HepG2 (cell line): ENCODE measurements at regions not wholly inside any gene's neighbourhood (a gene's known extent, or its start where the extent isn't known, plus 50 kb on each side); places are given as distances from the start of the nearest gene placed in this dataset.

ENCODE experiments used
- ATAC-seq: fragments of 200-7000 bp; cut with Tn5 transposase; 3 replicates; pipeline ENCODE4 v1.9.1; 2020; ENCODE audit warnings: mild to moderate bottlenecking, moderate library complexity
- BruUV-seq: library from RNA; stranded (reverse); fragments of 400-500 nt; replicated peaks from 2 replicates; lab custom pipeline; 2021; lab: Mats Ljungman, UMichigan
- CTCF ChIA-PET: fragments of 300-600 bp; formaldehyde crosslinking; extraction: SDS; loops from one replicate; lab custom pipeline; 2021; ENCODE audit warnings: low total read pairs, inconsistent platforms, low intra/inter-chr PET ratio; lab: Yijun Ruan, JAX
- POLR2A ChIA-PET: fragments of 350-600 bp; sonication (Branson Sonifier 250); formaldehyde crosslinking; loops from one replicate; lab custom pipeline; 2020; ENCODE audit warnings: antibody characterized with exemption, inconsistent platforms; lab: Yijun Ruan, JAX
- DNase-seq: peaks from one replicate; pipeline ENCODE4 v3.0.0-alpha.2; 2015; ENCODE audit warnings: low spot score
- FAIRE-seq: peaks from 3 replicates; lab custom pipeline; 2011; peaks lifted over from hg19 to GRCh38; lab: Jason Lieb, UNC
- H2AFZ ChIP-seq: one replicate; pipeline ENCODE4 v1.6.1; 2011; ENCODE audit warnings: low read length, inconsistent platforms
- H3K27ac ChIP-seq: fragments of 300-600 bp; 3 replicates; pipeline ENCODE4 v1.8.0; 2011; ENCODE audit warnings: mixed run types, mild to moderate bottlenecking, mixed read lengths, low read length, inconsistent platforms; ENCODE audit not compliant: insufficient read depth; ENCODE audit errors: extremely low read length
- H3K27me3 ChIP-seq, 2 experiments: fragments of 200-600 bp in 1 of 2; 2 replicates in 1 of 2; 3 replicates in 1 of 2; pipeline versions ENCODE4 v1.6.0 to v1.8.0; 2011; ENCODE audit warnings: low read length in 2 of 2, mild to moderate bottlenecking in 2 of 2, moderate library complexity in 2 of 2, inconsistent platforms in 1 of 2; ENCODE audit not compliant: insufficient read depth in 2 of 2, control insufficient read depth in 1 of 2
- H3K36me3 ChIP-seq, 2 experiments: fragments of 200-600 bp in 1 of 2; replicated peaks in 1 of 2; 2 replicates in 1 of 2; 3 replicates in 1 of 2; pipeline versions ENCODE4 v1.5.1 to v1.8.0; 2011; ENCODE audit warnings: low read length in 2 of 2, inconsistent platforms in 1 of 2; ENCODE audit not compliant: insufficient read depth in 2 of 2, control insufficient read depth in 1 of 2
- H3K4me1 ChIP-seq: 2 replicates; pipeline ENCODE4 v1.5.1; 2012; ENCODE audit warnings: low read length, inconsistent platforms; ENCODE audit not compliant: insufficient read depth
- H3K4me2 ChIP-seq: 2 replicates; pipeline ENCODE4 v1.6.0; 2011; ENCODE audit warnings: low read depth, low read length, inconsistent platforms
- H3K4me3 ChIP-seq, 3 experiments: fragments of 200-600 bp in 1 of 3; sonication (generic), shearing (Covaris generic) in 1 of 3; replicated peaks in 1 of 3; 2 replicates each; pipeline ENCODE4 v1.5.1; 2011 to 2016; ENCODE audit warnings: low read length in 3 of 3, inconsistent platforms in 2 of 3, low read depth in 2 of 3, mild to moderate bottlenecking in 2 of 3, control low read depth in 1 of 3, mixed read lengths in 1 of 3; ENCODE audit not compliant: insufficient read depth in 1 of 3
- H3K79me2 ChIP-seq: one replicate; pipeline ENCODE4 v1.6.1; 2011; ENCODE audit warnings: low read length, inconsistent platforms; ENCODE audit not compliant: insufficient read depth
- H3K9ac ChIP-seq: 2 replicates; pipeline ENCODE4 v1.6.0; 2011; ENCODE audit warnings: mild to moderate bottlenecking, low read depth, low read length, inconsistent platforms; ENCODE audit not compliant: insufficient read depth
- H3K9me3 ChIP-seq: 2 replicates; pipeline ENCODE4 v1.5.1; 2012; ENCODE audit warnings: mild to moderate bottlenecking, low read length
- H4K20me1 ChIP-seq: 2 replicates; pipeline ENCODE4 v1.6.0; 2011; ENCODE audit warnings: inconsistent platforms, mild to moderate bottlenecking, low read length, moderate library complexity; ENCODE audit not compliant: insufficient read depth
- BCL6 ChIP-seq: IDR thresholded peaks from 2 replicates; pipeline ENCODE4 v1.6.1; 2016; ENCODE audit warnings: missing genetic modification reagents, missing compliant biosample characterization
- BHLHE40 ChIP-seq: IDR thresholded peaks from 2 replicates; pipeline ENCODE4 v1.6.1; 2011; ENCODE audit warnings: low read length, improper control_type of control experiment
- CERS6 ChIP-seq: sonication (generic); formaldehyde crosslinking; IDR thresholded peaks from 2 replicates; pipeline ENCODE4 v1.5.0; 2020; ENCODE audit warnings: missing genetic modification reagents
- DNMT3B ChIP-seq: conservative IDR thresholded peaks from 2 replicates; pipeline ENCODE4 v1.6.1; 2016; ENCODE audit warnings: missing biosample characterization, control low read depth
- DPF2 ChIP-seq: sonication (generic); formaldehyde crosslinking; IDR thresholded peaks from 2 replicates; pipeline ENCODE4 v1.4.0; 2020; ENCODE audit warnings: mild to moderate bottlenecking, low read depth, missing genetic modification reagents, borderline replicate concordance
- FIP1L1 ChIP-seq: fragments of 200-400 bp; formaldehyde crosslinking; IDR thresholded peaks from 2 replicates; pipeline ENCODE4 v1.6.1; 2018; ENCODE audit warnings: low read depth, mild to moderate bottlenecking, low read length, moderate library complexity, borderline replicate concordance; ENCODE audit not compliant: insufficient read depth
- MEIS1 ChIP-seq: sonication (generic); formaldehyde crosslinking; IDR thresholded peaks from 2 replicates; pipeline ENCODE4 v1.9.0; 2021; ENCODE audit warnings: mild to moderate bottlenecking, missing genetic modification reagents, moderate library complexity, borderline replicate concordance
- NKX3-1 ChIP-seq: sonication (generic); formaldehyde crosslinking; IDR thresholded peaks from 2 replicates; pipeline ENCODE4 v1.5.0; 2020; ENCODE audit warnings: missing genetic modification reagents
- SIN3B ChIP-seq: fragments of 150-350 bp; IDR thresholded peaks from 2 replicates; pipeline ENCODE4 v1.6.1; 2014; ENCODE audit warnings: low read length
- SMC3 ChIP-seq: IDR thresholded peaks from 2 replicates; pipeline ENCODE4 v1.6.1; 2011; ENCODE audit warnings: low read length, improper control_type of control experiment
- ZMYM3 ChIP-seq: sonication (generic); formaldehyde crosslinking; IDR thresholded peaks from 2 replicates; pipeline ENCODE4 v1.5.1; 2020; ENCODE audit warnings: mild to moderate bottlenecking, missing genetic modification reagents
- ZNF350 ChIP-seq: sonication (generic); formaldehyde crosslinking; IDR thresholded peaks from 2 replicates; pipeline ENCODE4 v1.4.0; 2020; ENCODE audit warnings: mild to moderate bottlenecking, low read depth, missing genetic modification reagents, borderline replicate concordance
- ZNF496 ChIP-seq: sonication (generic); formaldehyde crosslinking; IDR thresholded peaks from 2 replicates; pipeline ENCODE4 v1.8.1; 2023; ENCODE audit warnings: mild to moderate bottlenecking, moderate library complexity, missing genetic modification reagents; ENCODE audit not compliant: insufficient replicate concordance
- ZSCAN31 ChIP-seq: sonication (generic); formaldehyde crosslinking; IDR thresholded peaks from 2 replicates; pipeline ENCODE4 v1.5.0; 2020; ENCODE audit warnings: low read depth, mild to moderate bottlenecking, missing genetic modification reagents
- in situ Hi-C: cut with HindIII; loops from 2 replicates; pipeline ENCODE4 v1.10.0; 2017; ENCODE audit warnings: low pct_unique_long_range_greater_than_20kb; ENCODE audit not compliant: extremely low pct_ligation_motif_present
- intact Hi-C: fragments of 100-400 bp; cut with micrococcal nuclease; formaldehyde crosslinking; loops from one replicate; pipeline ENCODE4 v1.10.0; 2022; ENCODE audit not compliant: unreplicated experiment
- TF ChIP-seq, protein P1 (sequence below): sonication (generic); formaldehyde crosslinking; IDR thresholded peaks from 2 replicates; pipeline ENCODE4 v1.4.0; 2020; ENCODE audit warnings: mild to moderate bottlenecking, missing genetic modification reagents, borderline replicate concordance
- TF ChIP-seq, protein P2 (sequence below): IDR thresholded peaks from 2 replicates; pipeline ENCODE4 v1.6.1; 2016; ENCODE audit warnings: mild to moderate bottlenecking
- TF ChIP-seq, protein P3 (sequence below): IDR thresholded peaks from 2 replicates; pipeline ENCODE4 v1.6.1; 2016; ENCODE audit warnings: low read depth, missing genetic modification reagents, missing compliant biosample characterization

DNA sequence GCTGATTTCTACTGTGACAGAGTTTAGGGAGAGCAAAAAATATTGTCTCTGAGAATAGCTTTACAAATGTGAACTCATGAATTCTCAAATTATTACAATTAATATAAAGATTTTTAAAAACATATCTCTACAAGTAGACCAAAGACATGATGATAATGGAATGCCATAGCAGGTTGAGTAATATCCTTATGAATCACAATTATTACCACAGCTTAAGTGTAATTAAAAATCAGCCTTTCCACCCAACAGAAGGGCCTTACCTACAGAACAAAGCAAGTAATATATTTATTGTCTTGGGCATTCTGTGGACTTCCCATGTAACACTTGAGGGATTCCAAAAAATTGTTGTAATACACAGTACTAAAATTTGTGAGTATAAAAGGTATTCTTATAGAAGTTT, 1099.6 kb upstream of the GJE1 start:
- H3K27ac ChIP-seq = no peak overlapping the region
- POLR2A ChIA-PET = no interaction called here
- FAIRE-seq (no peak), DNase-seq (no peak), ATAC-seq (no peak)
- BruUV-seq = no TSS peak
- no peaks in the 10 kb centered on the region for H3K9me3 ChIP-seq
- CTCF ChIA-PET = no interaction called here
- in situ Hi-C loops (no loop called here), intact Hi-C loops (no loop called here)
- H3K4me1 ChIP-seq = no peaks in the 10 kb centered on the region
- H3K79me2 ChIP-seq = no peaks in the 10 kb centered on the region
- H4K20me1 ChIP-seq = no peaks in the 10 kb centered on the region
- H3K36me3 ChIP-seq = no peaks in the 10 kb centered on the region
- H3K4me2 ChIP-seq = no peak overlapping the region
- H3K9ac ChIP-seq = no peak overlapping the region
- H2AFZ ChIP-seq = no peak overlapping the region
- H3K4me3 ChIP-seq = no peak overlapping the region
- H3K27me3 ChIP-seq = no peaks in the 10 kb centered on the region
- TF ChIP-seq ZNF496 (CRISPR knock-in tag) (no peak), FIP1L1 (no peak), BHLHE40 (no peak), NKX3-1 (CRISPR knock-in tag) (no peak), BCL6 (CRISPR knock-in tag) (no peak), DPF2 (CRISPR knock-in tag) (no peak), ZSCAN31 (CRISPR knock-in tag) (no peak), ZNF350 (CRISPR knock-in tag) (no peak), SIN3B (no peak), DNMT3B (CRISPR knock-in tag) (no peak), SMC3 (no peak), MEIS1 (CRISPR knock-in tag) (no peak), CERS6 (CRISPR knock-in tag) (no peak), ZMYM3 (CRISPR knock-in tag) (no peak)
- TF ChIP-seq, protein P1, sequence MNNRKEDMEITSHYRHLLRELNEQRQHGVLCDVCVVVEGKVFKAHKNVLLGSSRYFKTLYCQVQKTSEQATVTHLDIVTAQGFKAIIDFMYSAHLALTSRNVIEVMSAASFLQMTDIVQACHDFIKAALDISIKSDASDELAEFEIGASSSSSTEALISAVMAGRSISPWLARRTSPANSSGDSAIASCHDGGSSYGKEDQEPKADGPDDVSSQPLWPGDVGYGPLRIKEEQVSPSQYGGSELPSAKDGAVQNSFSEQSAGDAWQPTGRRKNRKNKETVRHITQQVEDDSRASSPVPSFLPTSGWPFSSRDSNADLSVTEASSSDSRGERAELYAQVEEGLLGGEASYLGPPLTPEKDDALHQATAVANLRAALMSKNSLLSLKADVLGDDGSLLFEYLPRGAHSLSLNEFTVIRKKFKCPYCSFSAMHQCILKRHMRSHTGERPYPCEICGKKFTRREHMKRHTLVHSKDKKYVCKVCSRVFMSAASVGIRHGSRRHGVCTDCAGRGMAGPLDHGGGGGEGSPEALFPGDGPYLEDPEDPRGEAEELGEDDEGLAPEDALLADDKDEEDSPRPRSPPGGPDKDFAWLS (CRISPR knock-in tag) = no peak
- TF ChIP-seq, protein P2, sequence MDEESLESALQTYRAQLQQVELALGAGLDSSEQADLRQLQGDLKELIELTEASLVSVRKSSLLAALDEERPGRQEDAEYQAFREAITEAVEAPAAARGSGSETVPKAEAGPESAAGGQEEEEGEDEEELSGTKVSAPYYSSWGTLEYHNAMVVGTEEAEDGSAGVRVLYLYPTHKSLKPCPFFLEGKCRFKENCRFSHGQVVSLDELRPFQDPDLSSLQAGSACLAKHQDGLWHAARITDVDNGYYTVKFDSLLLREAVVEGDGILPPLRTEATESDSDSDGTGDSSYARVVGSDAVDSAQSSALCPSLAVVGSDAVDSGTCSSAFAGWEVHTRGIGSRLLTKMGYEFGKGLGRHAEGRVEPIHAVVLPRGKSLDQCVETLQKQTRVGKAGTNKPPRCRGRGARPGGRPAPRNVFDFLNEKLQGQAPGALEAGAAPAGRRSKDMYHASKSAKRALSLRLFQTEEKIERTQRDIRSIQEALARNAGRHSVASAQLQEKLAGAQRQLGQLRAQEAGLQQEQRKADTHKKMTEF (CRISPR knock-in tag) = no peak
- TF ChIP-seq, protein P3, sequence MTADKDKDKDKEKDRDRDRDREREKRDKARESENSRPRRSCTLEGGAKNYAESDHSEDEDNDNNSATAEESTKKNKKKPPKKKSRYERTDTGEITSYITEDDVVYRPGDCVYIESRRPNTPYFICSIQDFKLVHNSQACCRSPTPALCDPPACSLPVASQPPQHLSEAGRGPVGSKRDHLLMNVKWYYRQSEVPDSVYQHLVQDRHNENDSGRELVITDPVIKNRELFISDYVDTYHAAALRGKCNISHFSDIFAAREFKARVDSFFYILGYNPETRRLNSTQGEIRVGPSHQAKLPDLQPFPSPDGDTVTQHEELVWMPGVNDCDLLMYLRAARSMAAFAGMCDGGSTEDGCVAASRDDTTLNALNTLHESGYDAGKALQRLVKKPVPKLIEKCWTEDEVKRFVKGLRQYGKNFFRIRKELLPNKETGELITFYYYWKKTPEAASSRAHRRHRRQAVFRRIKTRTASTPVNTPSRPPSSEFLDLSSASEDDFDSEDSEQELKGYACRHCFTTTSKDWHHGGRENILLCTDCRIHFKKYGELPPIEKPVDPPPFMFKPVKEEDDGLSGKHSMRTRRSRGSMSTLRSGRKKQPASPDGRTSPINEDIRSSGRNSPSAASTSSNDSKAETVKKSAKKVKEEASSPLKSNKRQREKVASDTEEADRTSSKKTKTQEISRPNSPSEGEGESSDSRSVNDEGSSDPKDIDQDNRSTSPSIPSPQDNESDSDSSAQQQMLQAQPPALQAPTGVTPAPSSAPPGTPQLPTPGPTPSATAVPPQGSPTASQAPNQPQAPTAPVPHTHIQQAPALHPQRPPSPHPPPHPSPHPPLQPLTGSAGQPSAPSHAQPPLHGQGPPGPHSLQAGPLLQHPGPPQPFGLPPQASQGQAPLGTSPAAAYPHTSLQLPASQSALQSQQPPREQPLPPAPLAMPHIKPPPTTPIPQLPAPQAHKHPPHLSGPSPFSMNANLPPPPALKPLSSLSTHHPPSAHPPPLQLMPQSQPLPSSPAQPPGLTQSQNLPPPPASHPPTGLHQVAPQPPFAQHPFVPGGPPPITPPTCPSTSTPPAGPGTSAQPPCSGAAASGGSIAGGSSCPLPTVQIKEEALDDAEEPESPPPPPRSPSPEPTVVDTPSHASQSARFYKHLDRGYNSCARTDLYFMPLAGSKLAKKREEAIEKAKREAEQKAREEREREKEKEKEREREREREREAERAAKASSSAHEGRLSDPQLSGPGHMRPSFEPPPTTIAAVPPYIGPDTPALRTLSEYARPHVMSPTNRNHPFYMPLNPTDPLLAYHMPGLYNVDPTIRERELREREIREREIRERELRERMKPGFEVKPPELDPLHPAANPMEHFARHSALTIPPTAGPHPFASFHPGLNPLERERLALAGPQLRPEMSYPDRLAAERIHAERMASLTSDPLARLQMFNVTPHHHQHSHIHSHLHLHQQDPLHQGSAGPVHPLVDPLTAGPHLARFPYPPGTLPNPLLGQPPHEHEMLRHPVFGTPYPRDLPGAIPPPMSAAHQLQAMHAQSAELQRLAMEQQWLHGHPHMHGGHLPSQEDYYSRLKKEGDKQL = no peak
